LNCaP clone FGC (cell line): ENCODE measurements at regions not wholly inside any gene's neighbourhood (a gene's known extent, or its start where the extent isn't known, plus 50 kb on each side); places are given as distances from the start of the nearest gene placed in this dataset.

Experiments used
- DNase-seq: peaks from one replicate; pipeline ENCODE4 v3.0.0-alpha.2; 2011; ENCODE audit warnings: low read depth
- H3K4me3 ChIP-seq: 2 replicates; pipeline ENCODE4 v1.5.1; 2011; ENCODE audit warnings: mild to moderate bottlenecking, low read depth, low read length, control low read depth
- TF ChIP-seq, protein P1 (sequence below): IDR thresholded peaks from 2 replicates; pipeline ENCODE4 v1.5.1; 2012; ENCODE audit warnings: mild to moderate bottlenecking; ENCODE audit not compliant: control insufficient read depth, insufficient read depth; ENCODE audit errors: extremely low read depth

GRCh38 chr2:64840426-64840881 lies 148.7 kb upstream of the SLC1A4 start:
- TF ChIP-seq, protein P1, sequence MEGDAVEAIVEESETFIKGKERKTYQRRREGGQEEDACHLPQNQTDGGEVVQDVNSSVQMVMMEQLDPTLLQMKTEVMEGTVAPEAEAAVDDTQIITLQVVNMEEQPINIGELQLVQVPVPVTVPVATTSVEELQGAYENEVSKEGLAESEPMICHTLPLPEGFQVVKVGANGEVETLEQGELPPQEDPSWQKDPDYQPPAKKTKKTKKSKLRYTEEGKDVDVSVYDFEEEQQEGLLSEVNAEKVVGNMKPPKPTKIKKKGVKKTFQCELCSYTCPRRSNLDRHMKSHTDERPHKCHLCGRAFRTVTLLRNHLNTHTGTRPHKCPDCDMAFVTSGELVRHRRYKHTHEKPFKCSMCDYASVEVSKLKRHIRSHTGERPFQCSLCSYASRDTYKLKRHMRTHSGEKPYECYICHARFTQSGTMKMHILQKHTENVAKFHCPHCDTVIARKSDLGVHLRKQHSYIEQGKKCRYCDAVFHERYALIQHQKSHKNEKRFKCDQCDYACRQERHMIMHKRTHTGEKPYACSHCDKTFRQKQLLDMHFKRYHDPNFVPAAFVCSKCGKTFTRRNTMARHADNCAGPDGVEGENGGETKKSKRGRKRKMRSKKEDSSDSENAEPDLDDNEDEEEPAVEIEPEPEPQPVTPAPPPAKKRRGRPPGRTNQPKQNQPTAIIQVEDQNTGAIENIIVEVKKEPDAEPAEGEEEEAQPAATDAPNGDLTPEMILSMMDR = no peak

DNA sequence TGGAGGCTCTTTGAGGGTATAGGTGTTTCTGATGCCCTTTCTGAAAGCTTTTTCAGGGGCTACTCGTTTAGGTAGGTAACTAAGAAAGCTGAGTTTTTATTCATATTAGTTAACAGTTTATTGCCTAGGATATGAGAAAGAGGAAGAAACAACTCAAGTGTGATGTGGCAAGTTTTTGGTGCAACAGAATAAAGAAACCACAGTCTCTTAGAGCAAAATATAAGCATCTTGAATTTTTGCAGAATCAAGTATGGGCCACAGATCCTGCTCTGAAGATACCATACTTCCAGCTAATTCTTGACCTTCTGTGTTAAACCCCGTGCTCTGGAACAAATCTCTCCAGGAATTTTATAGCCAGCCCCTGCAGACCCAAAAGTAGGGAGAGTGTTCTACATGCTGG lies 147.7 kb upstream of the SLC1A4 start:
- TF ChIP-seq, protein P1 = no peak
- no peak overlapping the region for H3K4me3 ChIP-seq
- DNase-seq = no peak

More at GRCh38 chr2:64840426-64840881, 148.7 kb upstream of the SLC1A4 start:
- no peak overlapping the region for H3K4me3 ChIP-seq
- no peak for DNase-seq

DNA sequence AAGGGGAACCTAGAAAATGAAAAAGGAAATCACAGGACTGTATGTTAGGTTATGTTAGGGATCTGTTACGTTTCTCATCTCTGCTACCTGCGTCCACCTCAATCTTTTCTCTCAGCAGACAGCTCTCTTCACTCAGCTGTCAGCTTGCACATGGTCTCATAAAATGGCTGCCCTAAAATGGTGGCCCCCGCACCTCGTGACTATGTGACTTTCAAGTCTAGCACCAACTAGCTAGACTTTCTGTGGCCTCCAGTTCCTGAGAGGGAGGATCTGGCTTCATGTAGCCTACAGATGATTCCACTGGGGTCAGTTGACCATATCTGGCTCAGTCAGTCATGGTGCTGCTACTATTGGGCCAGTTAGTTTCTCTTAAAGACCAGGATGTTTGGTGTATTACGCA lies 147.2 kb upstream of the SLC1A4 start:
- no peak overlapping the region for H3K4me3 ChIP-seq
- DNase-seq = no peak
- TF ChIP-seq, protein P1 = no peak

DNA sequence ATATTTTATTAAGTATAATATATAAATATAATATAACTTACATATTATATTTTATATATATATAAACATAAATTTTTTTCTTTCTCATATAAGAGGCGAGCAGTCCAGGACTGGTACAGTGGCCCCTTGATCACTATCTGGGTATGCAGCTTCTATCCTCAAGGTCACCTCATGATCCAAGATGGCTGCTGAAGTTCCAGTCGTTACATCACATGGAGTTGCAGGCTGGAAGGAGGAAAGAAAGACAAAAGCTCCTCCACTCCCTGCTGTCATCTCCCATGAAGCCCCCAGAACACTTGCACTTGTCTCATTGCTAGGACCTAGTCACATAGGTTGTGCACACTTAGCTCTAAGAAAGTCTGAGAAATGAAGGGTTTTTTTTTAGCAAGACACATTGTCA lies 145.1 kb upstream of the SLC1A4 start:
- no peak overlapping the region for H3K4me3 ChIP-seq
- TF ChIP-seq, protein P1 = no peak
- no peak for DNase-seq

DNA sequence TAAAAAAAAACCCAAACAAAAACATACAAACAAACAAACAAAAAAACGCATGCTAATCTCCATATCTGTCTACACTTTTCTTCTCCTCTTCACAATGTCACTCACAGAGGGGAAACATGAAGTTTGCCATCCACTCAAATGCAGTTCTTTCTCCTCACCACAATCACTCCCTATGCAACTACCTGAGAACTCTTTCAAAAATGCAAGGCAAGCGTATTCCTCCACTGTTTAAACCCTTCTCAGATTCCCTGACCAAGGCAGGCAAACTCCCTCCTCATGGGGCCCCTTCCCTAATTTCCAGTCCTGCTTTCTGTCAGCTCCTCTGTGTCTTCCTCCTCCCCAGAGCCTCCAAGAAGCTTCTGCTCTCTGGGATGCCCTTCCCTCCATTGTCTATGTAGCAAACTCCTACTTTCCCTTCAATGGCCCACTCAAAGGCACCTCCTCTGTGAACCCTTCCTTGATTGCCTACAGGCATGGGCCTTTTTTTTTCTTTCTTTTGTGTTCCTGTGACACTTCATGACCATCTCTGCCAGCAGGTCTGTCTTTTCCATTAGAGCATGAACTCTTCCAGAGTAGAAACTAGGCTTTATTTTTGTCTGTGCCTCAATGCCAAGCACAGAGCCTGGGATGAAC lies 143.8 kb upstream of the SLC1A4 start:
- H3K4me3 ChIP-seq = no peak overlapping the region
- TF ChIP-seq, protein P1 = no peak
- no peak for DNase-seq

GRCh38 chr2:64846177-64846576 lies 143.0 kb upstream of the SLC1A4 start:
- DNase-seq = no peak
- TF ChIP-seq, protein P1 = no peak
- no peak overlapping the region for H3K4me3 ChIP-seq

GRCh38 chr2:64847930-64848329 lies 141.3 kb upstream of the SLC1A4 start:
- TF ChIP-seq, protein P1 = no peak
- DNase-seq = no peak
- H3K4me3 ChIP-seq = no peak overlapping the region
